Osteoblast (primary cell): ENCODE measurements at regions not wholly inside any gene's neighbourhood (a gene's known extent, or its start where the extent isn't known, plus 50 kb on each side); places are given as distances from the start of the nearest gene placed in this dataset. TPM values are rescaled to one million over a fixed set of nuclear protein-coding genes. Genes with fewer than 3 reads are reported as not detected.
"Not testable (repeated sequence)": the region's sequence is repeated elsewhere in the genome, so short reads cannot be mapped to it uniquely, and the experiment has no call there.

Experiments used
- DNase-seq: peaks from one replicate; pipeline ENCODE4 v3.0.0; 2011; ENCODE audit warnings: low spot score, mixed read lengths; ENCODE audit not compliant: insufficient read length; ENCODE audit errors: missing footprints
- H2AFZ ChIP-seq: 2 replicates; pipeline ENCODE4 v1.6.0; 2011; ENCODE audit warnings: mild to moderate bottlenecking, low read length
- H3K27ac ChIP-seq: 2 replicates; pipeline ENCODE4 v1.5.1; 2011; ENCODE audit warnings: mild to moderate bottlenecking, low read depth, low read length, moderate library complexity
- H3K27me3 ChIP-seq: 2 replicates; pipeline ENCODE4 v1.6.0; 2012; ENCODE audit warnings: mild to moderate bottlenecking, control low read depth, inconsistent platforms, low read length, moderate library complexity; ENCODE audit not compliant: insufficient read depth
- H3K36me3 ChIP-seq: 2 replicates; pipeline ENCODE4 v1.5.1; 2011; ENCODE audit warnings: mild to moderate bottlenecking, low read length, control low read depth, moderate library complexity; ENCODE audit not compliant: insufficient read depth
- H3K4me1 ChIP-seq: 2 replicates; pipeline ENCODE4 v1.5.1; 2011; ENCODE audit warnings: mild to moderate bottlenecking, low read length, control low read depth, moderate library complexity; ENCODE audit not compliant: insufficient read depth
- H3K4me2 ChIP-seq: 2 replicates; pipeline ENCODE4 v1.6.0; 2011; ENCODE audit warnings: mild to moderate bottlenecking, low read length; ENCODE audit not compliant: insufficient read depth
- H3K4me3 ChIP-seq: fragments of 200-600 bp; sonication (generic); 3 replicates; pipeline ENCODE4 v1.5.1; 2012; ENCODE audit warnings: mild to moderate bottlenecking, low read length, inconsistent platforms; ENCODE audit not compliant: insufficient read depth
- H3K79me2 ChIP-seq: 2 replicates; pipeline ENCODE4 v1.6.0; 2012; ENCODE audit warnings: mild to moderate bottlenecking, low read length, control low read depth, inconsistent platforms; ENCODE audit not compliant: insufficient read depth
- H3K9me3 ChIP-seq: 2 replicates; pipeline ENCODE4 v1.5.1; 2011; ENCODE audit warnings: low read depth, low read length, control low read depth
- H4K20me1 ChIP-seq: 2 replicates; pipeline ENCODE4 v1.6.0; 2012; ENCODE audit warnings: mild to moderate bottlenecking, low read length, control low read depth; ENCODE audit not compliant: insufficient read depth
- CTCF ChIP-seq: IDR thresholded peaks from 2 replicates; pipeline ENCODE4 v1.5.1; 2011; ENCODE audit warnings: mild to moderate bottlenecking, low read depth, low read length, moderate library complexity; ENCODE audit errors: extremely low read depth
- small RNA-seq: library from RNA; depleted of rRNA; stranded (forward); fragments of <200 nt; gene quantifications from one replicate; pipeline ENCODE3, GENCODE V24; 2012

- H3K79me2 ChIP-seq = no peaks in the 10 kb centered on the region
- no peak overlapping the region for H2AFZ ChIP-seq
- DNase-seq = no peak
- H4K20me1 ChIP-seq = no peaks in the 10 kb centered on the region
- TF ChIP-seq CTCF = no peak
- H3K4me1 ChIP-seq = no peaks in the 10 kb centered on the region
- H3K4me2 ChIP-seq = no peak overlapping the region
- no peak overlapping the region for H3K27ac ChIP-seq
- no peaks in the 10 kb centered on the region for H3K36me3 ChIP-seq
- no peaks in the 10 kb centered on the region for H3K27me3 ChIP-seq
- H3K4me3 ChIP-seq = no peak overlapping the region
- no peaks in the 10 kb centered on the region for H3K9me3 ChIP-seq
Measured at GRCh38 chr11:71774603-71775222, 58.3 kb upstream of the DEFB108B start.

- not testable (repeated sequence) for H3K4me2 ChIP-seq, H3K36me3 ChIP-seq, H3K79me2 ChIP-seq, H4K20me1 ChIP-seq, H3K9me3 ChIP-seq, H3K4me1 ChIP-seq, H3K4me3 ChIP-seq, H2AFZ ChIP-seq, DNase-seq, H3K27me3 ChIP-seq, H3K27ac ChIP-seq
Measured at GRCh38 chr11:71780116-71780515, 52.9 kb upstream of the DEFB108B start.

- H3K4me2 ChIP-seq, H4K20me1 ChIP-seq, H3K79me2 ChIP-seq, H3K36me3 ChIP-seq, H3K4me3 ChIP-seq, DNase-seq, H3K27me3 ChIP-seq, H2AFZ ChIP-seq, H3K9me3 ChIP-seq, H3K4me1 ChIP-seq, H3K27ac ChIP-seq: not testable (repeated sequence)
Measured at GRCh38 chr11:71780771-71781170, 52.2 kb upstream of the DEFB108B start.

GRCh38 chr11:71781491-71781890 lies 51.5 kb upstream of the DEFB108B start:
- H3K9me3 ChIP-seq = not testable (repeated sequence)

GRCh38 chr11:71782229-71782861 lies 50.7 kb upstream of the DEFB108B start:
- not testable (repeated sequence) for H3K27me3 ChIP-seq, H3K4me1 ChIP-seq, DNase-seq, H2AFZ ChIP-seq, H3K4me3 ChIP-seq, H3K27ac ChIP-seq, H3K36me3 ChIP-seq, H3K79me2 ChIP-seq, H4K20me1 ChIP-seq, H3K9me3 ChIP-seq, H3K4me2 ChIP-seq

More at GRCh38 chr11:71781491-71781890, 51.5 kb upstream of the DEFB108B start:
- not testable (repeated sequence) for H3K79me2 ChIP-seq, H3K4me1 ChIP-seq, H3K4me3 ChIP-seq, H3K27ac ChIP-seq, H3K27me3 ChIP-seq, H2AFZ ChIP-seq, H4K20me1 ChIP-seq, H3K4me2 ChIP-seq, DNase-seq, H3K36me3 ChIP-seq

- H3K27ac ChIP-seq, H3K9me3 ChIP-seq, DNase-seq, H2AFZ ChIP-seq, H3K79me2 ChIP-seq, H3K4me3 ChIP-seq, H3K4me2 ChIP-seq, H3K4me1 ChIP-seq, H4K20me1 ChIP-seq, H3K27me3 ChIP-seq, H3K36me3 ChIP-seq: not testable (repeated sequence)
Measured at GRCh38 chr11:71783191-71783590, 49.8 kb upstream of the DEFB108B start.

Small RNA genes lying in the stretch of these regions (small RNA-seq; reads per million reads assigned to genes)
- gene SNRPCP14 = not detected
